ENCODE measurements at regions not wholly inside any gene's neighbourhood (a gene's known extent, or its start where the extent isn't known, plus 50 kb on each side); places are given as distances from the start of the nearest gene placed in this dataset.

GRCh38 chr9:77099388-77099787 is 77.9 kb upstream of the VPS13A start:
- Histone ChIP-seq H3F3A (ENCODE audit: low read length, unreplicated experiment) (no peaks in the 10 kb centered on the region), H3K9me3 (ENCODE audit: low read length) (no peaks in the 10 kb centered on the region), H3K27me3 (ENCODE audit: low read length) (peaks cover 20% of the 10 kb centered on the region), H3K9me2 (replicated peaks; ENCODE audit: low read length) (no peaks in the 10 kb centered on the region), H3K4me2 (ENCODE audit: low read length) (no peak overlapping the region), H3K9ac (ENCODE audit: low read length) (no peak overlapping the region), H3K79me2 (ENCODE audit: low read length) (no peaks in the 10 kb centered on the region), H2AFZ (ENCODE audit: low read length) (no peak overlapping the region), H3K36me3 (ENCODE audit: low read depth, low read length) (no peaks in the 10 kb centered on the region), H3K27ac (ENCODE audit: low read length) (no peak overlapping the region), H4K20me1 (ENCODE audit: low read length) (no peaks in the 10 kb centered on the region), H3K4me3 (ENCODE audit: low read length) (no peak overlapping the region), H3K4me1 (ENCODE audit: insufficient read depth, low read length) (no peaks in the 10 kb centered on the region)
- intact Hi-C loops (cut with micrococcal nuclease) = no loop called here
- no TSS peak for BruUV-seq (replicated peaks)
- CTCF ChIA-PET = no interaction called here
- ATAC-seq = no peak
- DNase-seq = no peak
- no peak for TF ChIP-seq CTCF (conservative IDR thresholded peaks at IDR 0.05; ENCODE audit: low read depth, low read length)
- POLR2A ChIA-PET (ENCODE audit: unreplicated experiment) = no interaction called here

GRCh38 chr9:77111408-77111807 is 65.9 kb upstream of the VPS13A start:
- Histone ChIP-seq H3K4me2 (ENCODE audit: low read length) (no peak overlapping the region), H4K20me1 (ENCODE audit: low read length) (no peaks in the 10 kb centered on the region), H3K27me3 (ENCODE audit: low read length) (peaks cover 18% of the 10 kb centered on the region), H3F3A (ENCODE audit: low read length, unreplicated experiment) (no peaks in the 10 kb centered on the region), H3K9ac (ENCODE audit: low read length) (no peak overlapping the region), H3K4me1 (ENCODE audit: insufficient read depth, low read length) (no peaks in the 10 kb centered on the region), H3K79me2 (ENCODE audit: low read length) (no peaks in the 10 kb centered on the region), H3K9me3 (ENCODE audit: low read length) (no peaks in the 10 kb centered on the region), H3K27ac (ENCODE audit: low read length) (no peak overlapping the region), H3K9me2 (replicated peaks; ENCODE audit: low read length) (no peaks in the 10 kb centered on the region), H3K36me3 (ENCODE audit: low read depth, low read length) (no peaks in the 10 kb centered on the region), H3K4me3 (ENCODE audit: low read length) (no peak overlapping the region), H2AFZ (ENCODE audit: low read length) (no peak overlapping the region)
- DNase-seq (no peak), ATAC-seq (no peak)
- ChIA-PET CTCF (no interaction called here), POLR2A (ENCODE audit: unreplicated experiment) (no interaction called here)
- intact Hi-C loops (cut with micrococcal nuclease) = no loop called here
- TF ChIP-seq EZH2 (IDR thresholded peaks at IDR 0.05; ENCODE audit: low read length, unreplicated experiment) (no peak), CTCF (conservative IDR thresholded peaks at IDR 0.05; ENCODE audit: low read depth, low read length) (no peak), EZH2phosphoT487 (IDR thresholded peaks at IDR 0.05; ENCODE audit: borderline replicate concordance, low read length) (no peak)
- BruUV-seq (replicated peaks) = no TSS peak

- no peak for ATAC-seq
- Histone ChIP-seq H3K4me3 (ENCODE audit: low read length) (no peak overlapping the region), H3K9me3 (ENCODE audit: low read length) (no peaks in the 10 kb centered on the region), H3K9ac (ENCODE audit: low read length) (no peak overlapping the region), H3K79me2 (ENCODE audit: low read length) (no peaks in the 10 kb centered on the region), H2AFZ (ENCODE audit: low read length) (no peak overlapping the region), H3K4me2 (ENCODE audit: low read length) (no peak overlapping the region), H3K27me3 (ENCODE audit: low read length) (peaks cover 24% of the 10 kb centered on the region), H4K20me1 (ENCODE audit: low read length) (no peaks in the 10 kb centered on the region), H3F3A (ENCODE audit: low read length, unreplicated experiment) (no peaks in the 10 kb centered on the region), H3K27ac (ENCODE audit: low read length) (no peak overlapping the region), H3K36me3 (ENCODE audit: low read depth, low read length) (no peaks in the 10 kb centered on the region), H3K4me1 (ENCODE audit: insufficient read depth, low read length) (no peaks in the 10 kb centered on the region), H3K9me2 (replicated peaks; ENCODE audit: low read length) (no peaks in the 10 kb centered on the region)
- intact Hi-C loops (cut with micrococcal nuclease) = no loop called here
- BruUV-seq (replicated peaks) = no TSS peak
- TF ChIP-seq EZH2phosphoT487 (IDR thresholded peaks at IDR 0.05; ENCODE audit: borderline replicate concordance, low read length) = no peak
- TF ChIP-seq CTCF (conservative IDR thresholded peaks at IDR 0.05; ENCODE audit: low read depth, low read length) = no peak
- no peak for TF ChIP-seq EZH2 (IDR thresholded peaks at IDR 0.05; ENCODE audit: low read length, unreplicated experiment)
- no peak for DNase-seq
- ChIA-PET POLR2A (ENCODE audit: unreplicated experiment) (no interaction called here), CTCF (no interaction called here)
These were observed 51.7 kb upstream of the VPS13A start for GRCh38 chr9:77125665-77126064.

Data from PC-3 (cell line).